Neuronal stem cell (in vitro differentiated cells): ENCODE measurements at regions not wholly inside any gene's neighbourhood (a gene's known extent, or its start where the extent isn't known, plus 50 kb on each side); places are given as distances from the start of the nearest gene placed in this dataset.
"Not testable (repeated sequence)": the region's sequence is repeated elsewhere in the genome, so short reads cannot be mapped to it uniquely, and the experiment has no call there.

Source experiments
- DNase-seq: peaks from one replicate; pipeline ENCODE4 v3.0.0-alpha.2; 2013; ENCODE audit warnings: low spot score
- H2AFZ ChIP-seq: one replicate; pipeline ENCODE4 v1.6.1; 2013; ENCODE audit warnings: mild to moderate bottlenecking, low read length, inconsistent platforms
- H2AK5ac ChIP-seq: 2 replicates; pipeline ENCODE4 v1.6.1; 2013; ENCODE audit warnings: low read depth, mild to moderate bottlenecking, inconsistent platforms, low read length, moderate library complexity, mixed read lengths
- H2BK120ac ChIP-seq: 2 replicates; pipeline ENCODE4 v1.6.1; 2013; ENCODE audit warnings: low read depth, mild to moderate bottlenecking, inconsistent platforms, low read length, moderate library complexity, mixed read lengths
- H2BK12ac ChIP-seq: one replicate; pipeline ENCODE4 v1.6.1; 2013; ENCODE audit warnings: low read length, inconsistent platforms
- H2BK15ac ChIP-seq: 2 replicates; pipeline ENCODE4 v1.6.1; 2013; ENCODE audit warnings: mild to moderate bottlenecking, low read length, inconsistent platforms, mixed read lengths
- H2BK5ac ChIP-seq: one replicate; pipeline ENCODE4 v1.6.1; 2013; ENCODE audit warnings: inconsistent platforms, mild to moderate bottlenecking, low read length, moderate library complexity
- H3K14ac ChIP-seq: one replicate; pipeline ENCODE4 v1.6.1; 2013; ENCODE audit warnings: low read length, inconsistent platforms
- H3K18ac ChIP-seq: 2 replicates; pipeline ENCODE4 v1.6.1; 2013; ENCODE audit warnings: low read length, inconsistent platforms
- H3K23ac ChIP-seq: 2 replicates; pipeline ENCODE4 v1.6.1; 2013; ENCODE audit warnings: low read depth, mild to moderate bottlenecking, mixed read lengths, low read length, inconsistent platforms; ENCODE audit not compliant: poor library complexity
- H3K27ac ChIP-seq: replicated peaks from 3 replicates; pipeline ENCODE4 v1.5.1; 2013; ENCODE audit warnings: low read length, inconsistent platforms
- H3K27me3 ChIP-seq, 3 experiments: 2 replicates each; pipeline ENCODE4 v1.6.1; 2013; ENCODE audit warnings: low read length in 3 of 3, mild to moderate bottlenecking in 2 of 3, inconsistent platforms in 1 of 3, low read depth in 1 of 3, mixed read lengths in 1 of 3, moderate library complexity in 1 of 3; ENCODE audit not compliant: control insufficient read depth in 3 of 3, insufficient read depth in 3 of 3
- H3K36me3 ChIP-seq, 2 donors: replicated peaks in 1 of 2; 2 replicates each; pipeline ENCODE4 v1.6.1; 2013; ENCODE audit warnings: low read length in 2 of 2; ENCODE audit not compliant: control insufficient read depth in 2 of 2, insufficient read depth in 2 of 2
- H3K4ac ChIP-seq: 2 replicates; pipeline ENCODE4 v1.6.1; 2013; ENCODE audit warnings: inconsistent platforms, mild to moderate bottlenecking, low read length, moderate library complexity
- H3K4me1 ChIP-seq, 2 donors: 1 replicate in 1 of 2; 2 replicates in 1 of 2; pipeline ENCODE4 v1.6.1; 2013; ENCODE audit warnings: low read length in 2 of 2, low read depth in 1 of 2; ENCODE audit not compliant: control insufficient read depth in 2 of 2, insufficient read depth in 1 of 2
- H3K4me2 ChIP-seq: one replicate; pipeline ENCODE4 v1.6.1; 2013; ENCODE audit warnings: mild to moderate bottlenecking, low read length, inconsistent platforms; ENCODE audit not compliant: insufficient read depth, poor library complexity, severe bottlenecking
- H3K4me3 ChIP-seq, 2 donors: 2 replicates each; pipeline ENCODE4 v1.5.1; 2013; ENCODE audit warnings: low read length in 2 of 2, mild to moderate bottlenecking in 2 of 2, inconsistent platforms in 1 of 2, moderate library complexity in 1 of 2
- H3K79me1 ChIP-seq: one replicate; pipeline ENCODE4 v1.6.1; 2013; ENCODE audit warnings: low read depth, mild to moderate bottlenecking, inconsistent platforms, low read length, moderate library complexity
- H3K9ac ChIP-seq: one replicate; pipeline ENCODE4 v1.6.1; 2013; ENCODE audit warnings: mild to moderate bottlenecking, low read depth, low read length, inconsistent platforms; ENCODE audit not compliant: poor library complexity
- H3K9me3 ChIP-seq, 2 donors: replicated peaks in 1 of 2; 2 replicates each; pipeline versions ENCODE3 to v1.6.1; 2013; ENCODE audit warnings: low read length in 2 of 2, mild to moderate bottlenecking in 2 of 2, inconsistent platforms in 1 of 2, low read depth in 1 of 2, mixed read lengths in 1 of 2, moderate library complexity in 1 of 2; ENCODE audit not compliant: control insufficient read depth in 2 of 2, insufficient read depth in 1 of 2
- H4K8ac ChIP-seq: one replicate; pipeline ENCODE4 v1.6.1; 2013; ENCODE audit warnings: low read depth, mild to moderate bottlenecking, inconsistent platforms, low read length, moderate library complexity
- H4K91ac ChIP-seq: one replicate; pipeline ENCODE4 v1.6.1; 2013; ENCODE audit warnings: low read length, low read depth, mild to moderate bottlenecking, inconsistent platforms; ENCODE audit not compliant: poor library complexity
- WGBS, 2 donors: extraction: QIAGEN DNeasy Blood & Tissue Kit; methylation state at CpG; one replicate each; pipeline ENCODE4 v1.1.7; 2013; ENCODE audit warnings: missing lambda C conversion rate in 2 of 2, mixed read lengths in 1 of 2; ENCODE audit not compliant: insufficient read length in 2 of 2, insufficient replicate concordance in 1 of 2; ENCODE audit errors: extremely low coverage in 2 of 2; 5-methylcytosine and 5-hydroxymethylcytosine counted together

DNA sequence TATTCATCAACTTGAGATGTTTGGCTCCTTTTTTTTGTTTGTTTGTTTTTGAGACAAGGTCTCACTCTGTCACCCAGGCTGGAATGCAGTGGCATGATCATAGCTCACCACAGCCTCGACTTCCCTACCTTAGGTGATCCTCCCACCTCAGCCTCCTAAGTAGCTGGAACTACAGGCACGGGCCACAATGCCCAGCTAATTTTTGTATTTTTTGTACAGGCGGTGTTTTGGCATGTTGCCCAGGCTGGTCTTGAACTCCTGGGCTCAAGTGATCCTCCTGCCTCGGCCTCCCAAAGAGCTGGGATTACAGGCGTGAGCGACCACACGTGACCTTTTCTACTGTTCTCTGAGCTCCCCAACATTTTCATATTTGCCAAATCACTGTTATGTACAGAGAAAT is 79.8 kb upstream of the EEA1 start:
- not testable (repeated sequence) for H3K27ac ChIP-seq, H2AK5ac ChIP-seq
- WGBS, 2 donors: no CpG with 5 or more reads among the region's 7 CpGs

GRCh38 chr12:93009533-93009932 is 80.4 kb upstream of the EEA1 start:
- H2BK5ac ChIP-seq: no peak overlapping the region
- H3K4me1 ChIP-seq: peaks cover 0 to 9% of the 10 kb centered on the region in 2 donors
- H2AK5ac ChIP-seq: no peak overlapping the region
- no peak overlapping the region for H3K4me3 ChIP-seq
- no peaks in the 10 kb centered on the region for H3K36me3 ChIP-seq
- no peak overlapping the region for H3K14ac ChIP-seq
- H3K4me2 ChIP-seq: no peak overlapping the region
- no peak overlapping the region for H3K4ac ChIP-seq
- H4K8ac ChIP-seq: no peak overlapping the region
- no peak overlapping the region for H2BK120ac ChIP-seq
- H2BK15ac ChIP-seq: no peak overlapping the region
- no peak overlapping the region for H3K18ac ChIP-seq
- H3K79me1 ChIP-seq: no peaks in the 10 kb centered on the region
- no peak overlapping the region for H2AFZ ChIP-seq
- H2BK12ac ChIP-seq: no peak overlapping the region
- H4K91ac ChIP-seq: no peak overlapping the region
- no peak for DNase-seq
- no peaks in the 10 kb centered on the region for H3K9me3 ChIP-seq
- H3K27ac ChIP-seq: no peak overlapping the region
- no CpG with 5 or more reads among the region's 3 CpGs for WGBS, 2 donors
- no peak overlapping the region for H3K23ac ChIP-seq
- no peak overlapping the region for H3K9ac ChIP-seq
- H3K27me3 ChIP-seq: no peaks in the 10 kb centered on the region

More for the DNA sequence above, 79.8 kb upstream of the EEA1 start:
- not testable (repeated sequence) for H3K27me3 ChIP-seq, H2BK5ac ChIP-seq, H3K79me1 ChIP-seq, H3K4me2 ChIP-seq, H2AFZ ChIP-seq, H3K18ac ChIP-seq, H2BK15ac ChIP-seq, H3K4ac ChIP-seq, H3K4me1 ChIP-seq, H3K36me3 ChIP-seq, H3K4me3 ChIP-seq, H3K9ac ChIP-seq, H2BK120ac ChIP-seq, DNase-seq, H3K14ac ChIP-seq, H2BK12ac ChIP-seq, H3K9me3 ChIP-seq, H4K8ac ChIP-seq, H4K91ac ChIP-seq, H3K23ac ChIP-seq

GRCh38 chr12:93010461-93010860 is 81.4 kb upstream of the EEA1 start:
- no peak overlapping the region for H3K4ac ChIP-seq
- no peaks in the 10 kb centered on the region for H3K27me3 ChIP-seq
- no peak overlapping the region for H3K4me2 ChIP-seq
- H3K9ac ChIP-seq: no peak overlapping the region
- H3K27ac ChIP-seq: no peak overlapping the region
- no peak overlapping the region for H3K14ac ChIP-seq
- H3K4me3 ChIP-seq: no peak overlapping the region
- no peak overlapping the region for H4K91ac ChIP-seq
- H3K9me3 ChIP-seq: no peaks in the 10 kb centered on the region
- H2AFZ ChIP-seq: no peak overlapping the region
- no peak overlapping the region for H2BK5ac ChIP-seq
- H2BK15ac ChIP-seq: no peak overlapping the region
- no peak overlapping the region for H3K18ac ChIP-seq
- no peak overlapping the region for H2BK12ac ChIP-seq
- no peak overlapping the region for H4K8ac ChIP-seq
- H2BK120ac ChIP-seq: no peak overlapping the region
- H3K36me3 ChIP-seq: no peaks in the 10 kb centered on the region
- WGBS, 2 donors: no CpG with 5 or more reads among the region's 2 CpGs
- no peaks in the 10 kb centered on the region for H3K79me1 ChIP-seq
- no peak overlapping the region for H3K23ac ChIP-seq
- no peak overlapping the region for H2AK5ac ChIP-seq
- DNase-seq: no peak
- H3K4me1 ChIP-seq: peaks cover 0 to 9% of the 10 kb centered on the region in 2 donors

- H3K9ac ChIP-seq: no peak overlapping the region
- H3K27ac ChIP-seq: no peak overlapping the region
- no peaks in the 10 kb centered on the region for H3K9me3 ChIP-seq
- H3K79me1 ChIP-seq: no peaks in the 10 kb centered on the region
- no peak overlapping the region for H2BK12ac ChIP-seq
- peaks cover 0 to 9% of the 10 kb centered on the region in 2 donors for H3K4me1 ChIP-seq
- no peak overlapping the region for H2AFZ ChIP-seq
- no peak overlapping the region for H2AK5ac ChIP-seq
- H4K8ac ChIP-seq: no peak overlapping the region
- no peak overlapping the region for H2BK15ac ChIP-seq
- H2BK120ac ChIP-seq: no peak overlapping the region
- DNase-seq: no peak
- H3K36me3 ChIP-seq: no peaks in the 10 kb centered on the region
- no peak overlapping the region for H3K23ac ChIP-seq
- no CpG with 5 or more reads among the region's 10 CpGs for WGBS, 2 donors
- no peak overlapping the region for H3K4me3 ChIP-seq
- no peak overlapping the region for H3K4me2 ChIP-seq
- H3K27me3 ChIP-seq: no peaks in the 10 kb centered on the region
- H2BK5ac ChIP-seq: no peak overlapping the region
- no peak overlapping the region for H3K18ac ChIP-seq
- no peak overlapping the region for H3K14ac ChIP-seq
- H4K91ac ChIP-seq: no peak overlapping the region
- no peak overlapping the region for H3K4ac ChIP-seq
Observed at GRCh38 chr12:93011100-93011499, 82.0 kb upstream of the EEA1 start.
